ENCODE measurements at regions not wholly inside any gene's neighbourhood (a gene's known extent, or its start where the extent isn't known, plus 50 kb on each side); places are given as distances from the start of the nearest gene placed in this dataset.

DNA sequence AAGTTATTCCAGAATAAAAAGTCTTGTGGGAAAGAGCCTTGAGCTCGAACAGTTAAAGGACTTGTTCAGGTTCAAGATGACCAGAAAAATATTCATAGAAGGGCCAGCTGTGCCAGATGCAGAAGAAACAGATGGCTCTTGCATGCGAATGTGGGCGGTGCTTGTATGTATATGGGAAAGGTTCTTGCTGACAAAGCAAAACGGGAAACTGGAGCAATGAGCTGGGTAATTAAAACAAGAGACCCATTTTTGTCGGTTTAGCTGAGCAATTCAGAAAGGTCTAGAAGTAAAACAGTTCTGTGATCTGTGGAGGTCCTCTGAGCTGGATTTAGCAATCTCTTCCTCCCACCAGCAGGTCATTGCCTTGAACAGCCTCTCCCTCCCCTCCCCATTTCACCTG, 107.2 kb upstream of the MARK1 start:
- TF ChIP-seq ZC3H10 (CRISPR knock-in tag; IDR thresholded peaks at IDR 0.05), result no peak
- no peak for TF ChIP-seq ZFP3 (CRISPR knock-in tag; IDR thresholded peaks at IDR 0.05)
- TF ChIP-seq, protein P1, sequence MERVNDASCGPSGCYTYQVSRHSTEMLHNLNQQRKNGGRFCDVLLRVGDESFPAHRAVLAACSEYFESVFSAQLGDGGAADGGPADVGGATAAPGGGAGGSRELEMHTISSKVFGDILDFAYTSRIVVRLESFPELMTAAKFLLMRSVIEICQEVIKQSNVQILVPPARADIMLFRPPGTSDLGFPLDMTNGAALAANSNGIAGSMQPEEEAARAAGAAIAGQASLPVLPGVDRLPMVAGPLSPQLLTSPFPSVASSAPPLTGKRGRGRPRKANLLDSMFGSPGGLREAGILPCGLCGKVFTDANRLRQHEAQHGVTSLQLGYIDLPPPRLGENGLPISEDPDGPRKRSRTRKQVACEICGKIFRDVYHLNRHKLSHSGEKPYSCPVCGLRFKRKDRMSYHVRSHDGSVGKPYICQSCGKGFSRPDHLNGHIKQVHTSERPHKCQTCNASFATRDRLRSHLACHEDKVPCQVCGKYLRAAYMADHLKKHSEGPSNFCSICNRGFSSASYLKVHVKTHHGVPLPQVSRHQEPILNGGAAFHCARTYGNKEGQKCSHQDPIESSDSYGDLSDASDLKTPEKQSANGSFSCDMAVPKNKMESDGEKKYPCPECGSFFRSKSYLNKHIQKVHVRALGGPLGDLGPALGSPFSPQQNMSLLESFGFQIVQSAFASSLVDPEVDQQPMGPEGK (CRISPR knock-in tag; IDR thresholded peaks at IDR 0.05; ENCODE audit: borderline replicate concordance), result no peak
- TF ChIP-seq, protein P2, sequence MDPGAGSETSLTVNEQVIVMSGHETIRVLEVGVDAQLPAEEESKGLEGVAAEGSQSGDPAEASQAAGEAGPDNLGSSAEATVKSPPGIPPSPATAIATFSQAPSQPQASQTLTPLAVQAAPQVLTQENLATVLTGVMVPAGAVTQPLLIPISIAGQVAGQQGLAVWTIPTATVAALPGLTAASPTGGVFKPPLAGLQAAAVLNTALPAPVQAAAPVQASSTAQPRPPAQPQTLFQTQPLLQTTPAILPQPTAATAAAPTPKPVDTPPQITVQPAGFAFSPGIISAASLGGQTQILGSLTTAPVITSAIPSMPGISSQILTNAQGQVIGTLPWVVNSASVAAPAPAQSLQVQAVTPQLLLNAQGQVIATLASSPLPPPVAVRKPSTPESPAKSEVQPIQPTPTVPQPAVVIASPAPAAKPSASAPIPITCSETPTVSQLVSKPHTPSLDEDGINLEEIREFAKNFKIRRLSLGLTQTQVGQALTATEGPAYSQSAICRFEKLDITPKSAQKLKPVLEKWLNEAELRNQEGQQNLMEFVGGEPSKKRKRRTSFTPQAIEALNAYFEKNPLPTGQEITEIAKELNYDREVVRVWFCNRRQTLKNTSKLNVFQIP (CRISPR knock-in tag; IDR thresholded peaks at IDR 0.05; ENCODE audit: borderline replicate concordance, low read depth), result no peak
- no peak for TF ChIP-seq ZFP30 (CRISPR knock-in tag; IDR thresholded peaks at IDR 0.05)
- TF ChIP-seq, protein P3, sequence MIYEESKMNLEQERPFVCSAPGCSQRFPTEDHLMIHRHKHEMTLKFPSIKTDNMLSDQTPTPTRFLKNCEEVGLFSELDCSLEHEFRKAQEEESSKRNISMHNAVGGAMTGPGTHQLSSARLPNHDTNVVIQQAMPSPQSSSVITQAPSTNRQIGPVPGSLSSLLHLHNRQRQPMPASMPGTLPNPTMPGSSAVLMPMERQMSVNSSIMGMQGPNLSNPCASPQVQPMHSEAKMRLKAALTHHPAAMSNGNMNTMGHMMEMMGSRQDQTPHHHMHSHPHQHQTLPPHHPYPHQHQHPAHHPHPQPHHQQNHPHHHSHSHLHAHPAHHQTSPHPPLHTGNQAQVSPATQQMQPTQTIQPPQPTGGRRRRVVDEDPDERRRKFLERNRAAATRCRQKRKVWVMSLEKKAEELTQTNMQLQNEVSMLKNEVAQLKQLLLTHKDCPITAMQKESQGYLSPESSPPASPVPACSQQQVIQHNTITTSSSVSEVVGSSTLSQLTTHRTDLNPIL (CRISPR knock-in tag; IDR thresholded peaks at IDR 0.05; ENCODE audit: low read depth), result no peak
- TF ChIP-seq RARB (CRISPR knock-in tag; IDR thresholded peaks at IDR 0.05), result no peak
- TF ChIP-seq ZNF70 (CRISPR knock-in tag; IDR thresholded peaks at IDR 0.05), result no peak
- no peak for TF ChIP-seq ARNTL (CRISPR knock-in tag; IDR thresholded peaks at IDR 0.05; ENCODE audit: borderline replicate concordance, low read depth)
- no peak for TF ChIP-seq BACH2 (CRISPR knock-in tag; IDR thresholded peaks at IDR 0.05; ENCODE audit: borderline replicate concordance)
- TF ChIP-seq, protein P4, sequence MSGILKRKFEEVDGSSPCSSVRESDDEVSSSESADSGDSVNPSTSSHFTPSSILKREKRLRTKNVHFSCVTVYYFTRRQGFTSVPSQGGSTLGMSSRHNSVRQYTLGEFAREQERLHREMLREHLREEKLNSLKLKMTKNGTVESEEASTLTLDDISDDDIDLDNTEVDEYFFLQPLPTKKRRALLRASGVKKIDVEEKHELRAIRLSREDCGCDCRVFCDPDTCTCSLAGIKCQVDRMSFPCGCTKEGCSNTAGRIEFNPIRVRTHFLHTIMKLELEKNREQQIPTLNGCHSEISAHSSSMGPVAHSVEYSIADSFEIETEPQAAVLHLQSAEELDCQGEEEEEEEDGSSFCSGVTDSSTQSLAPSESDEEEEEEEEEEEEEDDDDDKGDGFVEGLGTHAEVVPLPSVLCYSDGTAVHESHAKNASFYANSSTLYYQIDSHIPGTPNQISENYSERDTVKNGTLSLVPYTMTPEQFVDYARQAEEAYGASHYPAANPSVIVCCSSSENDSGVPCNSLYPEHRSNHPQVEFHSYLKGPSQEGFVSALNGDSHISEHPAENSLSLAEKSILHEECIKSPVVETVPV (CRISPR knock-in tag; IDR thresholded peaks at IDR 0.05), result no peak
